ENCODE measurements at regions not wholly inside any gene's neighbourhood (a gene's known extent, or its start where the extent isn't known, plus 50 kb on each side); places are given as distances from the start of the nearest gene placed in this dataset.

DNA sequence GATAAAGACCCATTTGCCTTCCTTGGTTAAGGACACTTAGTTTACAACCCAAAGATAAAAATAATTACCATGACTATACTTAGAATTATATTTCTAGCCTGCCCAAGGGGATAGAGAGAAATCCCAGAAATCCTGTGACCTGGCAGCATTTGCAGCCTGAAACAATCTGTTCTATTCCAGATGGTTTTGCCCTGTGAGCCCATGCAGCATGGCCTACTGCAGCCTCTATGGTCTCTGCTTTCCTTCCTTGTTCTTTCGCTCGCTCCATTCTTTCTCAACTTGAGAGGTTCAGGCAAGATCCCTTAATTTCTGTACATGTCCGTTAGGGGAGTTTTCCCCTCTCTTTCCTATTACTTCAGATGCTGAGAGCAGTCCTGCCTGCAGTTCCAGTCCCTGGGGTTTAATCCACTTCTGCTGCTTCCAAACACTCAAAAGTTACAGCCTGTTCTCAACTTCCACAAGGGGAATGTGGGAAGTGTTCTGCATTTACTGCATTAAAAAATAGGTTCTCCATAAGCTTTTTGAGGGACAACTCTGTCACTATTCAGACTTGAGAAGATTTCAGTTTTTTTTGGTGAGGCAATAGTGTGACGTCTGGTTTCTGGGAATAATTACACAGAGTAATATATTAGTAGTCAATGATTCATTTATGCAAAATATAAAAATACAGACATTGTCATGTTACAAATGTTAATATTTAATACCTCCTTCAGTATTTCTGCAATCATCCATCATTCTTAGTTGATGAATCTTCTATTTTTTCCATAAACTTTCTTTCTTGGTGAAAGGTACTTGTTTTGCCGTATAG lies 80.3 kb downstream of the CDCA7 start:
- TF ChIP-seq ARNTL (CRISPR knock-in tag; IDR thresholded peaks at IDR 0.05; ENCODE audit: borderline replicate concordance, low read depth), result no peak
- no peak for TF ChIP-seq ZFP30 (CRISPR knock-in tag; IDR thresholded peaks at IDR 0.05)
- TF ChIP-seq, protein P1, sequence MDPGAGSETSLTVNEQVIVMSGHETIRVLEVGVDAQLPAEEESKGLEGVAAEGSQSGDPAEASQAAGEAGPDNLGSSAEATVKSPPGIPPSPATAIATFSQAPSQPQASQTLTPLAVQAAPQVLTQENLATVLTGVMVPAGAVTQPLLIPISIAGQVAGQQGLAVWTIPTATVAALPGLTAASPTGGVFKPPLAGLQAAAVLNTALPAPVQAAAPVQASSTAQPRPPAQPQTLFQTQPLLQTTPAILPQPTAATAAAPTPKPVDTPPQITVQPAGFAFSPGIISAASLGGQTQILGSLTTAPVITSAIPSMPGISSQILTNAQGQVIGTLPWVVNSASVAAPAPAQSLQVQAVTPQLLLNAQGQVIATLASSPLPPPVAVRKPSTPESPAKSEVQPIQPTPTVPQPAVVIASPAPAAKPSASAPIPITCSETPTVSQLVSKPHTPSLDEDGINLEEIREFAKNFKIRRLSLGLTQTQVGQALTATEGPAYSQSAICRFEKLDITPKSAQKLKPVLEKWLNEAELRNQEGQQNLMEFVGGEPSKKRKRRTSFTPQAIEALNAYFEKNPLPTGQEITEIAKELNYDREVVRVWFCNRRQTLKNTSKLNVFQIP (CRISPR knock-in tag; IDR thresholded peaks at IDR 0.05; ENCODE audit: borderline replicate concordance, low read depth), result no peak
- TF ChIP-seq ZNF70 (CRISPR knock-in tag; IDR thresholded peaks at IDR 0.05), result no peak
- TF ChIP-seq, protein P2, sequence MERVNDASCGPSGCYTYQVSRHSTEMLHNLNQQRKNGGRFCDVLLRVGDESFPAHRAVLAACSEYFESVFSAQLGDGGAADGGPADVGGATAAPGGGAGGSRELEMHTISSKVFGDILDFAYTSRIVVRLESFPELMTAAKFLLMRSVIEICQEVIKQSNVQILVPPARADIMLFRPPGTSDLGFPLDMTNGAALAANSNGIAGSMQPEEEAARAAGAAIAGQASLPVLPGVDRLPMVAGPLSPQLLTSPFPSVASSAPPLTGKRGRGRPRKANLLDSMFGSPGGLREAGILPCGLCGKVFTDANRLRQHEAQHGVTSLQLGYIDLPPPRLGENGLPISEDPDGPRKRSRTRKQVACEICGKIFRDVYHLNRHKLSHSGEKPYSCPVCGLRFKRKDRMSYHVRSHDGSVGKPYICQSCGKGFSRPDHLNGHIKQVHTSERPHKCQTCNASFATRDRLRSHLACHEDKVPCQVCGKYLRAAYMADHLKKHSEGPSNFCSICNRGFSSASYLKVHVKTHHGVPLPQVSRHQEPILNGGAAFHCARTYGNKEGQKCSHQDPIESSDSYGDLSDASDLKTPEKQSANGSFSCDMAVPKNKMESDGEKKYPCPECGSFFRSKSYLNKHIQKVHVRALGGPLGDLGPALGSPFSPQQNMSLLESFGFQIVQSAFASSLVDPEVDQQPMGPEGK (CRISPR knock-in tag; IDR thresholded peaks at IDR 0.05; ENCODE audit: borderline replicate concordance), result no peak
- TF ChIP-seq CSDC2 (CRISPR knock-in tag; IDR thresholded peaks at IDR 0.05), result no peak
- TF ChIP-seq SNAI2 (CRISPR knock-in tag; IDR thresholded peaks at IDR 0.05), result no peak
- TF ChIP-seq RARB (CRISPR knock-in tag; IDR thresholded peaks at IDR 0.05), result no peak
- TF ChIP-seq ISL1 (CRISPR knock-in tag; IDR thresholded peaks at IDR 0.05), result no peak
- TF ChIP-seq, protein P3, sequence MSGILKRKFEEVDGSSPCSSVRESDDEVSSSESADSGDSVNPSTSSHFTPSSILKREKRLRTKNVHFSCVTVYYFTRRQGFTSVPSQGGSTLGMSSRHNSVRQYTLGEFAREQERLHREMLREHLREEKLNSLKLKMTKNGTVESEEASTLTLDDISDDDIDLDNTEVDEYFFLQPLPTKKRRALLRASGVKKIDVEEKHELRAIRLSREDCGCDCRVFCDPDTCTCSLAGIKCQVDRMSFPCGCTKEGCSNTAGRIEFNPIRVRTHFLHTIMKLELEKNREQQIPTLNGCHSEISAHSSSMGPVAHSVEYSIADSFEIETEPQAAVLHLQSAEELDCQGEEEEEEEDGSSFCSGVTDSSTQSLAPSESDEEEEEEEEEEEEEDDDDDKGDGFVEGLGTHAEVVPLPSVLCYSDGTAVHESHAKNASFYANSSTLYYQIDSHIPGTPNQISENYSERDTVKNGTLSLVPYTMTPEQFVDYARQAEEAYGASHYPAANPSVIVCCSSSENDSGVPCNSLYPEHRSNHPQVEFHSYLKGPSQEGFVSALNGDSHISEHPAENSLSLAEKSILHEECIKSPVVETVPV (CRISPR knock-in tag; IDR thresholded peaks at IDR 0.05), result no peak
- no peak for TF ChIP-seq TCF4 (CRISPR knock-in tag; IDR thresholded peaks at IDR 0.05; ENCODE audit: borderline replicate concordance)

Data from SK-N-SH treated with all-trans-retinoic acid at 6 μM for 48 hours (cell line).